Ectodermal cell (in vitro differentiated cells): ENCODE measurements at regions not wholly inside any gene's neighbourhood (a gene's known extent, or its start where the extent isn't known, plus 50 kb on each side); places are given as distances from the start of the nearest gene placed in this dataset.
"Not testable (repeated sequence)": the region's sequence is repeated elsewhere in the genome, so short reads cannot be mapped to it uniquely, and the experiment has no call there.

Experiments used
- H3K27ac ChIP-seq: 2 replicates; pipeline ENCODE4 v1.7.0; 2013; ENCODE audit warnings: mild to moderate bottlenecking, low read depth, low read length; ENCODE audit not compliant: insufficient read depth, poor library complexity, severe bottlenecking
- H3K27me3 ChIP-seq: 2 replicates; pipeline ENCODE4 v1.7.0; 2013; ENCODE audit warnings: mild to moderate bottlenecking, low read length; ENCODE audit not compliant: insufficient read depth, control insufficient read depth, poor library complexity, severe bottlenecking
- H3K36me3 ChIP-seq: one replicate; pipeline ENCODE4 v1.7.0; 2013; ENCODE audit warnings: low read length; ENCODE audit not compliant: control insufficient read depth, insufficient read depth
- H3K4me1 ChIP-seq: one replicate; pipeline ENCODE4 v1.7.0; 2013; ENCODE audit warnings: low read length; ENCODE audit not compliant: control insufficient read depth, insufficient read depth
- H3K4me3 ChIP-seq: 2 replicates; pipeline ENCODE4 v1.7.0; 2013; ENCODE audit warnings: low read depth, low read length, control low read depth; ENCODE audit not compliant: insufficient read depth
- H3K9me3 ChIP-seq: 2 replicates; pipeline ENCODE4 v1.7.0; 2013; ENCODE audit warnings: mild to moderate bottlenecking, low read length, moderate library complexity; ENCODE audit not compliant: control insufficient read depth
- WGBS, 2 experiments: methylation state at CpG; one replicate each; pipeline ENCODE4 v1.1.7; 2013; ENCODE audit warnings: missing lambda C conversion rate in 2 of 2; 5-methylcytosine and 5-hydroxymethylcytosine counted together

- no peaks in the 10 kb centered on the region for H3K4me1 ChIP-seq
- no peaks in the 10 kb centered on the region for H3K9me3 ChIP-seq
- no peaks in the 10 kb centered on the region for H3K36me3 ChIP-seq
- WGBS, 2 experiments = 95 to 97% methylated on average over 3 of the region's 3 CpGs
- no peak overlapping the region for H3K4me3 ChIP-seq
- H3K27ac ChIP-seq = no peak overlapping the region
- H3K27me3 ChIP-seq = no peaks in the 10 kb centered on the region
Observed at GRCh38 chr7:136452949-136453348, 415.5 kb upstream of the CHRM2 start.

GRCh38 chr7:136446751-136447150 lies 421.7 kb upstream of the CHRM2 start:
- no peaks in the 10 kb centered on the region for H3K9me3 ChIP-seq
- no peaks in the 10 kb centered on the region for H3K4me1 ChIP-seq
- H3K27ac ChIP-seq = no peak overlapping the region
- no peaks in the 10 kb centered on the region for H3K36me3 ChIP-seq
- H3K27me3 ChIP-seq = no peaks in the 10 kb centered on the region
- no peak overlapping the region for H3K4me3 ChIP-seq

- Histone ChIP-seq H3K9me3 (no peaks in the 10 kb centered on the region), H3K4me3 (no peak overlapping the region), H3K36me3 (no peaks in the 10 kb centered on the region), H3K4me1 (no peaks in the 10 kb centered on the region), H3K27me3 (no peaks in the 10 kb centered on the region), H3K27ac (no peak overlapping the region)
- 81 to 95% methylated on average over 3 of the region's 3 CpGs for WGBS, 2 experiments
Observed at GRCh38 chr7:136441835-136442234, 426.6 kb upstream of the CHRM2 start.

GRCh38 chr7:136431736-136432135 lies 436.7 kb upstream of the CHRM2 start:
- not testable (repeated sequence) for H3K36me3 ChIP-seq, H3K4me1 ChIP-seq, H3K4me3 ChIP-seq, H3K27ac ChIP-seq, H3K27me3 ChIP-seq, H3K9me3 ChIP-seq
- 94 to 96% methylated on average over 3 of the region's 3 CpGs for WGBS, 2 experiments

GRCh38 chr7:136424058-136424457 lies 444.4 kb upstream of the CHRM2 start:
- Histone ChIP-seq H3K36me3 (no peaks in the 10 kb centered on the region), H3K4me1 (no peaks in the 10 kb centered on the region), H3K27ac (no peak overlapping the region), H3K9me3 (no peaks in the 10 kb centered on the region), H3K27me3 (no peaks in the 10 kb centered on the region), H3K4me3 (no peak overlapping the region)

- not testable (repeated sequence) for H3K27me3 ChIP-seq, H3K4me1 ChIP-seq, H3K36me3 ChIP-seq, H3K27ac ChIP-seq, H3K9me3 ChIP-seq, H3K4me3 ChIP-seq
- 76 to 96% methylated on average over 4 to 13 of the region's 21 CpGs for WGBS, 2 experiments
Observed at GRCh38 chr7:136419740-136420139, 442.6 kb upstream of the MTPN start.

GRCh38 chr7:136412952-136413351 lies 435.8 kb upstream of the MTPN start:
- H3K4me1 ChIP-seq = no peaks in the 10 kb centered on the region
- no peaks in the 10 kb centered on the region for H3K9me3 ChIP-seq
- H3K36me3 ChIP-seq = no peaks in the 10 kb centered on the region
- 91 to 96% methylated on average over 3 of the region's 3 CpGs for WGBS, 2 experiments
- H3K4me3 ChIP-seq = no peak overlapping the region
- no peak overlapping the region for H3K27ac ChIP-seq
- no peaks in the 10 kb centered on the region for H3K27me3 ChIP-seq

- H3K4me1 ChIP-seq = no peaks in the 10 kb centered on the region
- H3K9me3 ChIP-seq = no peaks in the 10 kb centered on the region
- H3K27ac ChIP-seq = no peak overlapping the region
- H3K4me3 ChIP-seq = no peak overlapping the region
- H3K36me3 ChIP-seq = no peaks in the 10 kb centered on the region
- 26 to 36% methylated on average over 13 to 17 of the region's 17 CpGs for WGBS, 2 experiments
- H3K27me3 ChIP-seq = no peaks in the 10 kb centered on the region
Observed at GRCh38 chr7:136405931-136406777, 429.0 kb upstream of the MTPN start.

GRCh38 chr7:136403591-136403990 lies 426.4 kb upstream of the MTPN start:
- no peaks in the 10 kb centered on the region for H3K4me1 ChIP-seq
- no peaks in the 10 kb centered on the region for H3K27me3 ChIP-seq
- no peaks in the 10 kb centered on the region for H3K36me3 ChIP-seq
- H3K9me3 ChIP-seq = no peaks in the 10 kb centered on the region
- no peak overlapping the region for H3K4me3 ChIP-seq
- 96 to 98% methylated on average over 4 of the region's 4 CpGs for WGBS, 2 experiments
- no peak overlapping the region for H3K27ac ChIP-seq

GRCh38 chr7:136400877-136401276 lies 423.7 kb upstream of the MTPN start:
- H3K27ac ChIP-seq = no peak overlapping the region
- 64 to 72% methylated on average over 4 of the region's 5 CpGs for WGBS, 2 experiments
- H3K36me3 ChIP-seq = no peaks in the 10 kb centered on the region
- H3K9me3 ChIP-seq = no peaks in the 10 kb centered on the region
- no peak overlapping the region for H3K4me3 ChIP-seq
- no peaks in the 10 kb centered on the region for H3K4me1 ChIP-seq
- H3K27me3 ChIP-seq = no peaks in the 10 kb centered on the region

- 5 to 15% methylated on average over 2 of the region's 2 CpGs for WGBS, 2 experiments
- Histone ChIP-seq H3K27ac (no peak overlapping the region), H3K9me3 (no peaks in the 10 kb centered on the region), H3K4me1 (no peaks in the 10 kb centered on the region), H3K27me3 (no peaks in the 10 kb centered on the region), H3K36me3 (no peaks in the 10 kb centered on the region), H3K4me3 (no peak overlapping the region)
Observed at GRCh38 chr7:136399385-136399784, 422.2 kb upstream of the MTPN start.
